Duodenal mucosa (tissue), 2 donors: ENCODE measurements at regions not wholly inside any gene's neighbourhood (a gene's known extent, or its start where the extent isn't known, plus 50 kb on each side); places are given as distances from the start of the nearest gene placed in this dataset.
"Not testable (repeated sequence)": the region's sequence is repeated elsewhere in the genome, so short reads cannot be mapped to it uniquely, and the experiment has no call there.

Experiments used
- H3K27ac ChIP-seq: one replicate; pipeline ENCODE4 v1.7.0; 2013; ENCODE audit warnings: low read depth, low read length
- H3K27me3 ChIP-seq, 2 donors: one replicate each; pipeline ENCODE4 v1.7.0; 2013; ENCODE audit warnings: low read length in 2 of 2, control low read depth in 1 of 2; ENCODE audit not compliant: insufficient read depth in 2 of 2, control insufficient read depth in 1 of 2
- H3K36me3 ChIP-seq, 2 donors: one replicate each; pipeline ENCODE4 v1.7.0; 2013; ENCODE audit warnings: low read length in 2 of 2, control low read depth in 1 of 2; ENCODE audit not compliant: insufficient read depth in 2 of 2, control insufficient read depth in 1 of 2
- H3K4me1 ChIP-seq, 2 donors: one replicate each; pipeline ENCODE4 v1.7.0; 2013; ENCODE audit warnings: low read length in 2 of 2, control low read depth in 1 of 2; ENCODE audit not compliant: insufficient read depth in 2 of 2, control insufficient read depth in 1 of 2
- H3K4me3 ChIP-seq, 2 donors: one replicate each; pipeline ENCODE4 v1.7.0; 2013; ENCODE audit warnings: low read length in 2 of 2, low read depth in 1 of 2
- H3K9ac ChIP-seq, 2 donors: one replicate each; pipeline ENCODE4 v1.7.0; 2013; ENCODE audit warnings: low read length in 2 of 2, low read depth in 1 of 2
- H3K9me3 ChIP-seq, 2 donors: one replicate each; pipeline ENCODE4 v1.7.0; 2013; ENCODE audit warnings: low read length in 2 of 2, control low read depth in 1 of 2; ENCODE audit not compliant: control insufficient read depth in 1 of 2

DNA sequence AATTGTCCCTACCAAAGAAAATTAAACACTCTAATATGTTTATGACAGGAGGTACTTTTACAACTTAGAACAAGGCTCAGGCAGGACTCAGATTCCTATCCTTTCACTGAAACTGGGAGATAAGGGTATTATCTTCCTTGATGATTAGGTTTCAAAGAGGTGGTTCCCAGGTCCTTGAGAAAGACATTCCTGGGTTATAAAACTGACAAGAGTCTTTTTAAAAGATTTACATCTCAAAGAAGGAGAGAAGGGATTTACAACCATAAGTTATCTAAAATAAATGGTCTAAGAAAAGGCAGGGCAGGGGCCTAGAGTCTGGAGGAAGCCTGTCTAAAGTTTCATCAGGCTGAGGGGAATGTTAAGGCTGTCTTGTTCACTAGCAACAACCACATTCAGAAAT lies 1492.5 kb downstream of the HACE1 start:
- Histone ChIP-seq H3K9me3 (peaks cover 0 to 3% of the 10 kb centered on the region in 2 donors), H3K27ac (no peak overlapping the region), H3K4me1 (no peaks in the 10 kb centered on the region), H3K9ac (no peak overlapping the region), H3K27me3 (no peaks in the 10 kb centered on the region), H3K36me3 (no peaks in the 10 kb centered on the region), H3K4me3 (no peak overlapping the region)

DNA sequence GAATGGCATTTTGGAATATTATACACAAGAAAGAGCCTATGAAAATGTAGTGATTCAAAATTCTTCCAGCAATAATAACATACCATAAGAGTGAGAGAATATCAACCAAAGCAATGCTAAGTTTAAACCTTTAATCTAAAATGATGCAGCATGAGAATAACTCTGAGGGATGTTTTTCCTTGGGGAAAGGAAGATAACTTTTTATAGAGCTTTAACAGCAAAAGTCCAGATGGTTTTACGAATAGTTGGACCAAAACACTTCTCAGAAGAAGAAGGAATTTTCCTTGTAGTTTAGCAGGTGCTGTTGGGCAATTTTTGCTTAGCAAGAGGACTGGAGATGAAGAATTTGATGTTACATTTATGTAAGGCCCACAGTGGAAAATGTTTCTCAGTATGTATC lies 1503.2 kb downstream of the HACE1 start:
- H3K9ac ChIP-seq: no peak overlapping the region
- H3K4me3 ChIP-seq: no peak overlapping the region
- H3K27ac ChIP-seq: no peak overlapping the region
- no peaks in the 10 kb centered on the region for H3K27me3 ChIP-seq
- peaks cover 0 to 8% of the 10 kb centered on the region in 2 donors for H3K9me3 ChIP-seq
- no peaks in the 10 kb centered on the region for H3K36me3 ChIP-seq
- no peaks in the 10 kb centered on the region for H3K4me1 ChIP-seq

DNA sequence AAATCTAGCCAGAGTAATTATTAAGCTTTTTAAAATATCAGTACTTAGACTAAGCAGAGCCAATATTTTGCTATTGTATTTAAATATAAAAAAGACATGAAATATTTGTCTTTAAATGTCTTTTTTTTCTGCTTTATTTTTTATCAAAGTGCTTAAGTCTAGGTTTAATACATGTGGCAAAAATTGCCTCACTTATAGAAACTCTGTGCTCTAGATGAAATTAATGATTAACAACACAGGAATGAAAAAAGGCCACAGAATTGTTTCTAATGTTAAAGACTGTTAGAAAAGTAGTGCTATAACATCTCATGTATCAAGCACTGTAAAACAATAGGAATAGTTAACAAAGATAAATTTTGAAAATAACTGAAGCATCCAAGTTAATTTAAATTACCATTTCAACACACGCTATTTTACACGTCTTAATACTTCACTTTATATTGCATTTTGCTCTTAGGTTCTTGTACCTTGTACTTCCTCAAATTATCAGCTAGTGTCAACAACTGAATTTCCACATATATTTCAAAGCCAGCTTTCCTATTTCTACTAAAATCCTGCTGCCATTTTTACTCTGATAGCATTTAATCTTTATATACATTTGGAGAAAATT lies 1515.1 kb downstream of the HACE1 start:
- Histone ChIP-seq H3K9ac (no peak overlapping the region), H3K27ac (no peak overlapping the region), H3K9me3 (no peaks in the 10 kb centered on the region), H3K4me1 (no peaks in the 10 kb centered on the region), H3K36me3 (no peaks in the 10 kb centered on the region), H3K27me3 (no peaks in the 10 kb centered on the region), H3K4me3 (no peak overlapping the region)

DNA sequence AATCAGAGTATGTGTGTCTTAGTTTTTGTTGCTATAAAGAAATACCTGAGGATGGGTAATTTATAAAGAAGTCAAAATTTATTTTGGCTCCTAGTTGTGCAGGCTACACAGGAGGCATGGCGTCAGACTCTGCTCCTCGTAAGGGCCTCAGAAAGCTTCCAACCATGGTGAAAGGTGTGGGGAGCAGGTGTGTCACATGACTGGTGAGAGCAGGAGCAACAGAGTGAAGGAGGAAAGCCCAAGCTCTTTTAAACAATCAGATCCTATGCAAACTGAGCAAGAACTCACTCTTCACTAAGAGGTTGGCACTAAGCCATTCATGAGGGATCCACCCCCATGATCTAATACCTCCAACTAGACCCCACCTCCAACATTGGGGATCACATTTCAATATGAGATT lies 1524.3 kb downstream of the HACE1 start:
- Histone ChIP-seq H3K27ac (no peak overlapping the region), H3K9ac (no peak overlapping the region), H3K36me3 (no peaks in the 10 kb centered on the region), H3K4me1 (no peaks in the 10 kb centered on the region), H3K27me3 (no peaks in the 10 kb centered on the region), H3K9me3 (no peaks in the 10 kb centered on the region), H3K4me3 (no peak overlapping the region)

DNA sequence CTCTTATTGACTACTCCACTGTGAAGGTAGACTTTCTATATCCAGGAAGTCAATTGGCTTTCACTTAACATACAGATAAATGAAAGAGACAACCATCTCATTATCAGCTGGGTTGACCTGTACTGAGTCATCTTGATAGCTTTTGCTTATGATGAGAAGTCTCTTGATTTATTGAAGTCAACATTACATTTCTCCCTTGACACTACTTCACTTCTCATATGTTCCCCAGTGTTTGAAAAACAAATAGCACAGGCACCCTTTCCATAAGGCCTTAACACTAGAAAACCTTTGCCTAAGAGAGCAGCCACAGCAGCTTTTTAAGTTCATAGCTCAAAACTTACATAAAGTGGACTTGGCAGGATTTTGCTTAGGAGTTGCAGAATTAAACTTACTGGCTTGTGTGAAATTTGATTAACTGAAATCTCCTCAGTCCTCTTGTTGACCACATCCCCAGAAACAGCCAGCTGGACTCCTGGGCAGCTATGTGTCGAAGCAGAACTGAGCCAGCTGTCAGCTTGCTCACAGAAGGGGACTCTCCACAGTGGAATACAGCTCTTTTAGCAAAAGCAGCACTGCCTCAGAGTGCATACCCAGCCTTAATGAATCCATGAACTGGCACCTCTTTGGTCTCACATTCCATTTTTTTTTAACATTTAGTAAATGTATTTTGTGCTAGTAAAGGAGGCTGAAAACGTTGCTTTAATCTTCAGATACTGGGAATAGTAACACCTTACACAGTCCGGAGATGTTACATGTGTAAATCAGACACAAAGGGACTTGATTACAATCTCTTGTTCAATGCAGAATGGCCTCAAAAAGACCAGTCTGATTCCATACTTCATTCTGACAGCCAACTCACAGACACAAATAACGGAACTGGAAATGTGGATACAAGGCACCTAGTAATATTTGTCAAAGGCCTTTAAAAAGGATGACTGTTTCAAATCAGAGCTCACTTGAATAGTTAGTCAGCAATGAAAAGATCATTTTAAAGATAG lies 1532.7 kb downstream of the HACE1 start:
- H3K4me3 ChIP-seq: no peak overlapping the region
- H3K4me1 ChIP-seq: no peaks in the 10 kb centered on the region
- H3K27ac ChIP-seq: no peak overlapping the region
- H3K36me3 ChIP-seq: no peaks in the 10 kb centered on the region
- H3K9me3 ChIP-seq: no peaks in the 10 kb centered on the region
- no peak overlapping the region for H3K9ac ChIP-seq
- H3K27me3 ChIP-seq: no peaks in the 10 kb centered on the region

DNA sequence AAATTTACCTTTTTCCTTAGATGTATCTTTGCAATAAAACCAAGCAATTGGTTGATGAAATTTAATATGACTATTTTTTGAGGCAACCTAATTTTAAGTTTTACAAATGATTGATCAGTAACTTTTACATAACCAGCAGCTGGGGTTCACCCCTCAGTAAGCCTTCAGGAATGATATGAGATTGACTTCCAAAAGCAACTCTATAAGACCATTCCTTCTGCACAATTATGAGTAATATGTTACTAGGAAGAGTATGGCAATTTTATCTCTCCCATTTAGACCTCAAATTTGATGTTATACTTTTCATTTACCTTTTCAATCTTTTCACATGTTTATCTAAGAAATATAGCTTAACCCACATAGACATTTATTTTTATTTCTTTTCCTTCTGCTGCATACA lies 1546.3 kb downstream of the HACE1 start:
- Histone ChIP-seq H3K9me3 (peaks cover 4 to 8% of the 10 kb centered on the region in 2 donors), H3K27ac (no peak overlapping the region), H3K4me1 (no peaks in the 10 kb centered on the region), H3K4me3 (no peak overlapping the region), H3K9ac (no peak overlapping the region), H3K27me3 (no peaks in the 10 kb centered on the region), H3K36me3 (no peaks in the 10 kb centered on the region)

DNA sequence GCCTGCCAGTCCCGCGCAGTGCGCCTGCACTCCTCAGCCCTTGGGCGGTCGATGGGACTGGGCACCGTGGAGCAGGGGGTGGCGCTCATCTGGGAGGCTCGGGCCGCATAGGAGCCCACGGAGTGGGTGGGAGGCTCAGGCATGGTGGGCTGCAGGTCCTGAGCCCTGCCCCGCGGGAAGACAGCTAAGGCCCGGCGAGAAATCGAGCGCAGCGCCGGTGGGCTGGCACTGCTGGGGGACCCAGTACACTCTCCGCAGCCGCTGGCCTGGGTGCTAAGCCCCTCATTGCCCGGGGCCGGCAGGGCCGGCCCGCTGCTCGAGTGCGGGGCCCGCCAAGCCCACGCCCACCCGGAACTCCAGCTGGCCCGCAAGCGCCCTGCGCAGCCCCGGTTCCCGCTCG lies 1565.3 kb downstream of the HACE1 start:
- not testable (repeated sequence) for H3K4me1 ChIP-seq, H3K27ac ChIP-seq, H3K27me3 ChIP-seq, H3K9me3 ChIP-seq, H3K36me3 ChIP-seq, H3K9ac ChIP-seq, H3K4me3 ChIP-seq

DNA sequence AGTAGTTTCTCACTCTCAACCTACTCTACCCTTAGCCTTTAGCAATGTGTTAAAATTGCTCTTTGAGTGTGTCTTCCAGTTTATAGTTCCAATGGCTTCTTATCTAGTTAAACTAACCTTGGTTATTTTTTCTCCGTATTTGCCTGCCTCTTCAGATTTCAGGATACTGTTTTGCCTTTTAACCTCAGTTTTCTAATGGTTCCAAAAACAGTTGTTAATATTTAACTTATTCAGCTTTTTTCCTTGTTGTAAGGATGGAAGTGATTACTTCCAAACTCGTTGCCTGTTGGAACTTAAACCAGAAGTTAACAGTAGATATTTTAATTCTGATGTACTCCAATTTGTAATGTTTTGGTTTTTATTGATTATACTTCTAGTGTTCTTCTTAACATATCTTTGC lies 1574.9 kb downstream of the HACE1 start:
- Histone ChIP-seq H3K36me3 (no peaks in the 10 kb centered on the region), H3K4me3 (no peak overlapping the region), H3K9ac (no peak overlapping the region), H3K4me1 (no peaks in the 10 kb centered on the region), H3K27ac (no peak overlapping the region), H3K9me3 (peaks cover 0 to 1% of the 10 kb centered on the region in 2 donors), H3K27me3 (no peaks in the 10 kb centered on the region)

DNA sequence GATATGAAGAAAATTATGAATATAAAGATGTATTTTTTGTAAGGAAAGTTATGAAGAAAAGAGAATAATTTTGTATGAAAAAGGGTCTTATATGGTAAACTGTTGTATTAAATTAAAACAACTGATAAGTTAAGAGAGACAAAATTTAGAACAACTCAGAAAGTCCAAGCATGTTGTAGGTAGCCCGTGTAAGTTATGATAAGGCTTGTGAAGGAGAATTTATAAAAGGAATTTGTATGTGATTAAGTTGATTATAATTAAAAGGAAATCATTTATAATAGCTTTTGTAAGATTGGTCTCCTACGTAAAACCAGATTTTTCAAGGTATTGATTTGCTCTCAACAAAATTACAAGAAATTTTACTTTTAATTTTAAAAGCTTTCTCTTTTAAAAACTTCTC lies 1579.3 kb downstream of the HACE1 start:
- Histone ChIP-seq H3K27ac (no peak overlapping the region), H3K4me3 (no peak overlapping the region), H3K27me3 (no peaks in the 10 kb centered on the region), H3K36me3 (no peaks in the 10 kb centered on the region), H3K9ac (no peak overlapping the region), H3K4me1 (no peaks in the 10 kb centered on the region), H3K9me3 (peaks cover 3 to 4% of the 10 kb centered on the region in 2 donors)

DNA sequence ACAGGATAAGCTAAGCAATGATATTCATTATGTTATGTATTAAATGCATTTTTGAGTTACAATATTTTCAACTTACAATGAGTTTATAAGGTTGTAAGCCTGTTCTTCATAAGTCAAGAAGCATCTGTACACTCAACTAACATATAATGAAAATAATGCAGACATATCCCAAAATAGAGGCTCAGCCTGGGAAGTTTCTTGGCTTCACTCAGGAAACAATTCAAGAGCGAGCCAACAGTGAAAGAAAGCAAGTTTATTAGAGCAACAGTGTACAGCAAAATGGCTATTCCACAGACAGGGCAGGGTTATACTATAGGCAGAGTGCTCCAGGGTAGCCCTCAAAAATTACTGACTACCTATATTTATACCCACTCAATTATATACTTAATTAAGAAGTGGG lies 1581.8 kb downstream of the HACE1 start:
- Histone ChIP-seq H3K27me3 (no peaks in the 10 kb centered on the region), H3K36me3 (no peaks in the 10 kb centered on the region), H3K27ac (no peak overlapping the region), H3K9me3 (peaks cover 3 to 4% of the 10 kb centered on the region in 2 donors), H3K4me3 (no peak overlapping the region), H3K9ac (no peak overlapping the region), H3K4me1 (no peaks in the 10 kb centered on the region)
